Left ventricle myocardium inferior (tissue), 1 donor: ENCODE measurements at regions not wholly inside any gene's neighbourhood (a gene's known extent, or its start where the extent isn't known, plus 50 kb on each side); places are given as distances from the start of the nearest gene placed in this dataset.

Experiments
- DNase-seq: peaks from one replicate; pipeline ENCODE4 v3.0.0-alpha.2; 2020
- H3K27ac ChIP-seq: fragments of 200-600 bp; replicated peaks from 2 replicates; pipeline ENCODE4 v1.8.0; 2021
- H3K27me3 ChIP-seq: fragments of 200-600 bp; 2 replicates; pipeline ENCODE4 v1.8.0; 2021; ENCODE audit warnings: low read depth
- H3K36me3 ChIP-seq: fragments of 200-600 bp; 2 replicates; pipeline ENCODE4 v1.8.0; 2021
- H3K4me1 ChIP-seq: fragments of 200-600 bp; 2 replicates; pipeline ENCODE4 v1.8.0; 2021
- H3K4me3 ChIP-seq: fragments of 200-600 bp; 2 replicates; pipeline ENCODE4 v1.8.0; 2021; ENCODE audit warnings: mild to moderate bottlenecking, moderate library complexity
- H3K9me3 ChIP-seq: fragments of 200-600 bp; replicated peaks from 2 replicates; pipeline ENCODE4 v1.8.0; 2021
- intact Hi-C: fragments of 100-400 bp; cut with micrococcal nuclease; formaldehyde crosslinking; loops from one replicate; pipeline ENCODE4 v1.11.0; 2022
- TF ChIP-seq, protein P1 (sequence below): fragments of 200-600 bp; IDR thresholded peaks from 2 replicates; pipeline ENCODE4 v1.8.0; 2021; ENCODE audit warnings: antibody characterized with exemption, mild to moderate bottlenecking, borderline replicate concordance
- donor health status: DM: no; HTN: yes; CAD: no; lungs with severe emphysema.

DNA sequence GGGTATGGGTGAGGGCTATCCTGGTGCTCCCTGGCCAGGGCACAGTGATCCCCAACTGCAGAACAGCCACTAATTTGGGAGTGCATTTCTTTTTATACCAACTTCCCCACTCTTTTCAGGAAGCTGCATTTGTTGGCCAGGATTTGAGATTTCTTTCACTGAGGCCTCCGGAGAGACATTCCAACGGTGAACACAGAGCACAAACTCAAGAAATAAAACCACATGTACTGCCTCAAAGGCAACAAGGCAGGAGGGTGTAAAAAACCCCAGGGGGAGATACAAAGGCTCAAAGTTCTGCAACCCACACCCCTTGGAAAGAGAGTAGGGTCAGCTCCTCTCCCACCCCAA is 65.3 kb downstream of the CPN2 start:
- TF ChIP-seq, protein P1, sequence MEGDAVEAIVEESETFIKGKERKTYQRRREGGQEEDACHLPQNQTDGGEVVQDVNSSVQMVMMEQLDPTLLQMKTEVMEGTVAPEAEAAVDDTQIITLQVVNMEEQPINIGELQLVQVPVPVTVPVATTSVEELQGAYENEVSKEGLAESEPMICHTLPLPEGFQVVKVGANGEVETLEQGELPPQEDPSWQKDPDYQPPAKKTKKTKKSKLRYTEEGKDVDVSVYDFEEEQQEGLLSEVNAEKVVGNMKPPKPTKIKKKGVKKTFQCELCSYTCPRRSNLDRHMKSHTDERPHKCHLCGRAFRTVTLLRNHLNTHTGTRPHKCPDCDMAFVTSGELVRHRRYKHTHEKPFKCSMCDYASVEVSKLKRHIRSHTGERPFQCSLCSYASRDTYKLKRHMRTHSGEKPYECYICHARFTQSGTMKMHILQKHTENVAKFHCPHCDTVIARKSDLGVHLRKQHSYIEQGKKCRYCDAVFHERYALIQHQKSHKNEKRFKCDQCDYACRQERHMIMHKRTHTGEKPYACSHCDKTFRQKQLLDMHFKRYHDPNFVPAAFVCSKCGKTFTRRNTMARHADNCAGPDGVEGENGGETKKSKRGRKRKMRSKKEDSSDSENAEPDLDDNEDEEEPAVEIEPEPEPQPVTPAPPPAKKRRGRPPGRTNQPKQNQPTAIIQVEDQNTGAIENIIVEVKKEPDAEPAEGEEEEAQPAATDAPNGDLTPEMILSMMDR: no peak
- no peak for DNase-seq
- H3K4me1 ChIP-seq: peaks cover 18% of the 10 kb centered on the region
- intact Hi-C loops: no loop called here
- no peak overlapping the region for H3K4me3 ChIP-seq
- H3K9me3 ChIP-seq: peaks cover 13% of the 10 kb centered on the region
- H3K27me3 ChIP-seq: peaks cover 25% of the 10 kb centered on the region
- no peaks in the 10 kb centered on the region for H3K36me3 ChIP-seq
- no peak overlapping the region for H3K27ac ChIP-seq

DNA sequence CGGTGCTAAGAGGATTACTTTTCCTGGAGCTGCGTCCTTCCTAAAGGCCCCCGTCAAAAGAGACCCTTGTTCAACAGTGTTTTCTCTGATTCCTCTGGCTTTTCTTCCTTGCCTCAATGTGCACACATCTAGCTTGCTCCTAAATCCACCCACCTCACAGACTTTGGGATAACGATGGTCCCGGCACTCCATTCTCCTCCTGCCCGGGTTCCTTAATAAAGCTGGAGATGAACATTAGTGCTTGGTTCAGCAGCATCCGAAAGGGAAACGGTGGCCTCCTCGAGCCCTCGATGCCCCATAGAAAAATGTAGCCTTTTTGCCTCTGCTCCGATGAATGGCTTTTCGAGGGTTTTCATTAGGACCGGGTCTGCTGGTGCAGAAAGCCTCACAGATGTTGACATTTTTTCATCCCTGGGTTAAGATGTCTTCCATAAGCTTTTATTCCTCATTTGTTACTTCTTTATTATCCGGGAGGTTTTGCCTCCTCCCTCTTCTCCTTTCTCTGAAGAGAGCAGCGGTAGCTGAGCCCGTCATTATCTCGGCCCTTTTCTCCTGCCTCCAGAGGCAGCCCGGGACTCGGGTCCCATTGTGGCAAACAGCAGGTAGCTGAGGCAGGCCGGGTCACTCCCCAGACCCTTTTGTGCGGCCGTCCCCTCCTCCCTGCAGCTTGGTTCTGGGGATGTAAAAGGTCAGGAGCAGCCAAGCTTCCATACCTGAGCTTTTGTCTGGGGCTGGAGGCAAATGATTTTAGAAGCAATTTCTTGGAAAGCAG is 64.6 kb downstream of the CPN2 start:
- H3K4me3 ChIP-seq: no peak overlapping the region
- peaks cover 20% of the 10 kb centered on the region for H3K9me3 ChIP-seq
- H3K4me1 ChIP-seq: peaks cover 18% of the 10 kb centered on the region
- H3K27me3 ChIP-seq: peaks cover 18% of the 10 kb centered on the region
- H3K27ac ChIP-seq: no peak overlapping the region
- intact Hi-C loops: no loop called here
- no peak for DNase-seq
- H3K36me3 ChIP-seq: no peaks in the 10 kb centered on the region
- TF ChIP-seq, protein P1: no peak

DNA sequence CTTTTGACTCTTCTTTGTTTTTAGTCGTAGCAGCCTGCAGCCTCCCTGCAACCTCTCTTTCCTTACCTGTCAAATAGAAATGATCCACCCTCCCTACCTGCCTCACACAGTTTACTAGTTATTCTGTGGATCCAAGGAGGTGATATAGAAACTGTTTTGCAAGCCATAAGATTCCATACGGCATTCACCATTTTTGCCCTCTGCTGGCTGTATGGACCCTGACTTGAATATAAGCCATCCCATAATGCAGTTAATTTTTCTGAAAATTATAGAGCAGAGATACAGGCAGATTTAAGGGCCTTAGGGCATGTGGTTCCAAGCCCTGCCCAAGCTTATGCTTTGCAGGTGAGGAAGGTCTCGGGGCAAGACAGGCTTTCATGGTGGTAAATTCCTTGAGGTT is 63.8 kb downstream of the CPN2 start:
- no peak overlapping the region for H3K27ac ChIP-seq
- no peaks in the 10 kb centered on the region for H3K36me3 ChIP-seq
- peaks cover 13% of the 10 kb centered on the region for H3K4me1 ChIP-seq
- TF ChIP-seq, protein P1: no peak
- H3K4me3 ChIP-seq: no peak overlapping the region
- no peak for DNase-seq
- peaks cover 13% of the 10 kb centered on the region for H3K27me3 ChIP-seq
- H3K9me3 ChIP-seq: peaks cover 27% of the 10 kb centered on the region
- intact Hi-C loops: no loop called here

DNA sequence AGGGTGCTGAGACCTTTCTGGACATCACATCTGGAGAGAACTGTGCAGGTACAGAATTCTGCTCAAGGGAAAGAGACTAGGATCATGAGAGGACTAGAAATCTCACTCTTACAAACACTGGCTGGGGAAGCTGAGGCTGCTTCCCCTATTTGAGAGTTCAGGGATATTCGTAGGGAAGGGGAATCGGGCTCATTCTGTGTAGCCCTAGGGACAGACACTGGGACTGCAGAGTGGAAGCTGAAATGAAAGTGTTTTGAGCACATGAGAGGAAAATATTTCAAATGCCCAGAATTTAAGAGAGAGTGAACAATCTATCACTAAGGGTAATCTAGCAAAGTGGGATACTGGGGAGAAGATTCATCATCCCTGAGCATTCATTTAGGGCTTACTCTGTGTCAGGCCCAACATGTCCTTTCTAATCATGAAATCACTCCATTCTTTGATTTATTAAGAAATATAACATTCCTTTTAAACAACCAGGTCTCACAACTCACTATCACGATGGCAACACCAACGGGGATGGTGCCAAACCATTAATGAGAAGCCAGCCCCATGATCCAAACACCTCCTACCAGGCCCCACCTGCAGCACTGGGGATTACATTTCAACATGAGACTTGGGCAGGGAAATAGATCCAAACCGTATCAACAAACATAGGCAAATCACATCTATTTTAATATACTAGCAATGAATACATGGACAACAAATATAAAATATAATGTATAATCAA is 63.0 kb downstream of the CPN2 start:
- H3K36me3 ChIP-seq: no peaks in the 10 kb centered on the region
- TF ChIP-seq, protein P1: no peak
- intact Hi-C loops: no loop called here
- peaks cover 13% of the 10 kb centered on the region for H3K27me3 ChIP-seq
- H3K9me3 ChIP-seq: peaks cover 28% of the 10 kb centered on the region
- no peak overlapping the region for H3K4me3 ChIP-seq
- no peak for DNase-seq
- no peak overlapping the region for H3K27ac ChIP-seq
- peaks cover 5% of the 10 kb centered on the region for H3K4me1 ChIP-seq
